ENCODE measurements at regions not wholly inside any gene's neighbourhood (a gene's known extent, or its start where the extent isn't known, plus 50 kb on each side); places are given as distances from the start of the nearest gene placed in this dataset.

- no peak overlapping the region for H3K27ac ChIP-seq
- TF ChIP-seq CTCF (conservative IDR thresholded peaks at IDR 0.05) = no peak
Observed at GRCh38 chr7:1340461-1341360, 108.0 kb downstream of the UNCX start.

- TF ChIP-seq CTCF (conservative IDR thresholded peaks at IDR 0.05) = no peak
- H3K27ac ChIP-seq = no peak overlapping the region
Observed at GRCh38 chr7:1341361-1342089, 108.9 kb downstream of the UNCX start.

GRCh38 chr7:1342090-1342640 is 109.5 kb downstream of the UNCX start:
- TF ChIP-seq CTCF (conservative IDR thresholded peaks at IDR 0.05) = no peak
- no peak overlapping the region for H3K27ac ChIP-seq

- TF ChIP-seq CTCF (conservative IDR thresholded peaks at IDR 0.05) = no peak
Observed at GRCh38 chr7:1343551-1343950, 110.9 kb downstream of the UNCX start.

GRCh38 chr7:1344421-1344820 is 111.7 kb downstream of the UNCX start:
- H3K27ac ChIP-seq = no peak overlapping the region
- no peak for TF ChIP-seq CTCF (conservative IDR thresholded peaks at IDR 0.05)

More at GRCh38 chr7:1343551-1343950, 110.9 kb downstream of the UNCX start:
- H3K27ac ChIP-seq = no peak overlapping the region

- no peak overlapping the region for H3K27ac ChIP-seq
- no peak for TF ChIP-seq CTCF (conservative IDR thresholded peaks at IDR 0.05)
Observed at GRCh38 chr7:1344981-1345701, 112.5 kb downstream of the UNCX start.
